Dedifferentiated amniotic fluid mesenchymal stem cell (primary cell): ENCODE measurements at regions not wholly inside any gene's neighbourhood (a gene's known extent, or its start where the extent isn't known, plus 50 kb on each side); places are given as distances from the start of the nearest gene placed in this dataset.
"Not testable (repeated sequence)": the region's sequence is repeated elsewhere in the genome, so short reads cannot be mapped to it uniquely, and the experiment has no call there.

ENCODE experiments used
- DNase-seq: peaks from one replicate; pipeline ENCODE4 v3.0.0-alpha.2; 2016; ENCODE audit errors: extremely low spot score

DNA sequence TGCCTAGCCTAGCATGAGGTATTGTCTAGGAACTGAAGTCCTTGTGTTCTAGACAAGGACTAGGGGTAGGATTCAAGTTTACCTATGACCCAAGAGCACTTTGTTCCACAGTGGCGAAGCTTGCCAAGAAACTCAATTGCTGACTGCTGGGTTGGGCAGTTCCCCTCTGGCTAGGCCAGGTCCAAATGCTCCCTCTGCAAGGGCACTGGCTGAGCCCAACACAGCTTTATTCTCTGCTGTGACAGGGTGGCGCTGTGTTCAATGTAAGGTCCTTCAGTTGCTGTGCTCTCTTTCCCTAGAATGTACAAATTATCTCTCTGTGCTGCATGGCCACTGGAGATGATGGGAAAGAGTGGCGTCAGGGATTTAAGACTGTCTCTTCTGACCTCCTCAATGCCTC is 950.8 kb downstream of the HACE1 start:
- DNase-seq = no peak

DNA sequence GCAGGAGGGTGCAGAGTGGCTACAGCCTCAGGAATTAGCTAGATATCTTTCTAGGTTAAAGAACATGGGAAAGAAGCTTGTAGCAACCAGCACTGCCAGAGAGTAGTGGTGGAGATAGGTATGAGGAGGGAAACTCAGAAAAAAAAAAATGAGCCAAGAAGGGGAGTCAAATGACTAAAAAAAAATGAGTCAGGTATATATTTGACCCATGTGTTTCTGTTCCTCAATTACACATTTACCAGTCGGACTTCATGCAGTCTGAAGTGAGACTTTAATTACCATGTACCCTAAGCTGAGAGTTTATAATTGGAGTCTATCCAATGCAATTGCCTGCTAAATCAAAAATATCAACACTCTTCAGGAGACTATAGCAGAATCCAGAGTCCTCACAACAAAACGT is 964.6 kb downstream of the HACE1 start:
- no peak for DNase-seq

DNA sequence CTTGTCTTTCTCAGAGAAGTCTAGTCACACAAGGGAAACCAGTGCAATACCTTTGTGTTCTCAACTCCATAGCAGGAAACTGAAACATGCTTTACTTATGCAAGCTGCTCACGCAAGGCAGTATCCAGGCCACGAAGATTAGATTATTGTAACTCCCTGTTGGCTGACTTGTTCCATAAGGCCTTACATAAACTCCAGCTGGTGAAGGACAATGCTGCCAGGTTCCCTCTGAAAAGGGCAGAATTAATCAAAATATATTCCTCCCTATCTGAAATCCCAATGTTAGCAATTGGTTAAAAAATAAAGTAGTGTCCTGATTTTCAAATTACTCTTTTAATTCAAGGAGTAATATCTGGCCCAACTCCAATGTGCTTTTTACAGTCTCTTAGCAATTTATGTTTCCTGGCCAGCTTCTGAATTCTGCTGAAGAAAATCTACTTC is 966.6 kb downstream of the HACE1 start:
- DNase-seq = no peak

DNA sequence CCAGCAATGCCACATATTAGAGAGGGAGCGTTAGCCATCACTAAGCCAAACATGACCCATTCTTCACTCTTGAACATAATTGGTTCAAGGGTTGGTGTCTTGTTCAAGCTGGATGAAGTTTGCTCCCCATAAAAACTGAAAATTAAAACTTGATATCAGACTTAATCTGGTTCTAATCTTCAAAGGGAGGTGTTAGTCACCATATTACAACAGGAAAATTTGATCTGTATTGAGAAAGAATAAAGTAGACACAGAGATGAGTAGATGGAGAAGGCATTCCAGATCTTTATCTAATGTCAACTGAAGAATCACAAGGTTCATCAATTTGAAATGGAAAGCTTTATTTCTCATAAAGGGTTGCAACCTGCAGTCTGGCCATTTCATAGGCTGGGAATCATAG is 972.8 kb downstream of the HACE1 start:
- DNase-seq = no peak

DNA sequence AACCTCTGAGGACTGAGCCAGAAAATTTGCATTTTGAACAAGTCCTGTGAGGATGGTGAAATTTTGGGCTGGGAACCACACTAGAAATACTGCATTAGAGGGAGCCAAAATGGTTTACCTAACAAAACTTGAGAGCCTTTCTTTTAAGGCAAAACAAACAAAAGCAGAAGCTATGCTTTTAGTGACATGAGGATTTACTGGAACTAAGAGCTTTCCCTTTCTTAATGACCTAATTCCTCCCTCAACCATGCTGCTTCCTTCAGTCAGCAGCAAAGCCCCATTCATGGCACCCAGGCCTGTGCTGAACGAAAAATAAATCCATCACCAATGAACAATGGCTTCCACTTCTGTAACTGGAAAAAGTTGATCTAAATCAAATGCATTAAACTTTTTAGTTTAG is 974.3 kb downstream of the HACE1 start:
- no peak for DNase-seq

DNA sequence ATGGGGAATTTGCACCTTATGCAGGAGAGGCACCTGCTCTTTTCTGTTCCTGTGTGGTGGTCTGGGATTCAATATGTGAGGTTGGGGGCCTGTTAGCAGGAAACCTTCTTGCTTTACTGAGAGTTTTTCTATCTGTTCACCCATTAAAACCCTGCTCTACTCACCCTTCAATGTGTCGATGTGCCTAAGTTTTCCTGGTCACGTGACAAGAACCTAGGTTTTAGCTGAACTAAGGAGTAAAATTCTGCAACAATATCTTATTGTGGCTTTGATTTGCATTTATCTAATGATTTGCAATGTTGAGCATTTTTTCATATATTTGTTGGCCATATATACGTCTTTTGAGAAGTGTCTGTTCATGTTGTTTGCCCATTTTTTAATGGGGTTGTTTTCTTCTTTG is 979.9 kb downstream of the HACE1 start:
- no peak for DNase-seq

DNA sequence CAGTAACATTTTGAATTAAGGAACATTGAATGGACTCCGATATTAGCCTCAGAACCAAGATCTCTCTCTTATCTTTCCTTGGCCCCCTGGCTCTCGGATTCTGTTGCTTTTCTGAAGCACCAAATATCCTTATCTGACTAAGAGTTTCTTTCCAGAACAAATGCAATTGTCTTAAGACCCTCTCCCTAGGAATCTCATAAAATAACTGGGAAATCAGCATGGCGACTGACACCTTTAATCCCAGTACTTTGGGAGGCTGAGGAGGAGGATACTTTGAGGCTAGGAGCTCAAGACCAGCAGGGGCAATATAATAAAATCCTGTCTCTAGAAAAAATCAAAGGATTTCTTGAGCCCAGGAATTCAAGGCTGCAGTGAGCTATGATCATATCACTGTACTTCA is 984.5 kb downstream of the HACE1 start:
- DNase-seq = no peak

DNA sequence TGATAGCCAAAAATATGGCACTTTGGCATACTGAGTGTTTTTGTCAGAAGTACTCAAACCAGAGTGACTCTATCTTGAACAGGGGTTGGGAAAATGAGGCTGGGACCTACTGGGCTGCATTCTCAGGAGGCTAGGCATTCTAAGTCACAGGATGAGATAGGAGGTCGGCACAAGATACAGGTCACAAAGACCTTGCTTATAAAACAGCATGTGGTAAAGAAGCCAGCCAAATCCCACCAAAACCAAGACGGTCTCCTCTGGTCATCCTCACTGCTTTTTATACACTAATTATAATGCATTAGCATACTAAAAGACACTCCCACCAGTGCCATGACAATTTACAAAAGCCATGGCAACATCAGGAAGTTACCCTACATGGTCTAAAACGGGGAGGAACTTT is 985.1 kb downstream of the HACE1 start:
- no peak for DNase-seq

DNA sequence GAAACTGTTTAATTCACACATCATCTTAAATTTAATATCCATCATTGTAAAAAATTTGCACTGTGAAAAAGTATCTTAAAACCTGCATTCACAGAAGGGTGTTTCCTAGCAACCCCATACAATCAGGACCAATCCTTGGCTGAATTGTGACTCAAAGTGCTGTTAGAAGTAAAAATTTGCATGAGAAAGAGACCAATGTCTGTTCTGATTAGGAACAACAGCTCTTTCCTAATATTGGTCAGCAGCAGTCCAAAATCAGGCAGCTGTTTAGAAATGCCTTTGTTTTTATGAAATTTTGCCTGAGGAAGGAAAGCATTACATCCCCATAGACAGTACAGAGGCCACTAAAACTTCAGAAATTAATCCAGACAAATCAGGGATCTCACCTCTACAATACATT is 987.0 kb downstream of the HACE1 start:
- no peak for DNase-seq

DNA sequence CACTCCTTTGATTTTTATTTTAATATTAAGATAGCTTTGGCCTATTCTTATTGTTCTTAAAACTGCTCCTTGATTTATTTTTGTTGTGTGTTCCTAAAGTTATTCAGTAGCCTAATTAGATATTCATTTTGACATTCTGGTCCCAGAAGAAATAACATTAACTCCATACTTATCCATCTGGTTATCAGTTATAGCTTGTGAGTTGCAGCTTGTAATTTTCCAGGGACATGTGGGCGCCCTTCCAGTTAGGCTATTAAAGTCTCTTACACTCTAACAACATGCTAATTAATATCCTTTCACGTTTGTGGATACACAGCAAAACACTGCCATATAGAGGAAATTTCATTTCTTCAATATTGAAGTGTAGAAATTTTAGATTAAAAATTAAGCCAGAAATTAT is 987.5 kb downstream of the HACE1 start:
- no peak for DNase-seq

DNA sequence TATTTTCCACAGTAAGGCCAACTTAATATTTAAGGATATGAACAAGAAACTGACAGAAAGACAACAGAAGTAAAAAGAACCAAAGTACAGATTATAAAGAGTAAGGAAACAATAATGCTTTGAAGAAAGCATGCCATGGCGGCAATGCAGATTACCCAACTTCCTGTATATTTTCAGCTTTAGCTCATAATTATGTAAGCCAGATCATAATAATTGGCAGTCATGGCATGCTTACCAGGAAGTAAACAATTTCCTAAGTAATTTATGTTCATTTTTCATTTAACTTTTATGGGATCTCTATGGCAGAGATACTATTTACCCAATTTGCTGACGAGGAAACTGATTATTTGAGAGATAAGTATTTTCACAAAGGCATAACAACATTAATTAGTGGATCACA is 988.7 kb downstream of the HACE1 start:
- no peak for DNase-seq

DNA sequence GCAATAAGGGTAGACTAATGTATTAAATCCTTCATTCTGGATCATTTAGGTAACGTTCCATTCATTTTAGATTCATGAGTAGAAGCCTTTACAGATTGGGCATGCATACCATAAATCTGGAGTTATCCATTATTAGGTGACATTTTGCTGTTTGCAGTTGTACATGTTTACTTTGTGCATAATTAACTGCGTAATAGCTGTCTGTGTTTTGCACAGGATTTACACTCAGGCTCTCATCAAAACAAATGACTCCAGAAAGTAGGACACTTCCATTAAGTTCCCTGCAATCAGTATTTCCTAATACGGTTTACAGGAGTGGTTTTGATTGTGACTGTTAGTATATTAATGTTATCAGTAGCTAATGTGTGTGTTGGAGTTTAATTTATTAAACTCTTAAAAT is 997.4 kb downstream of the HACE1 start:
- no peak for DNase-seq

DNA sequence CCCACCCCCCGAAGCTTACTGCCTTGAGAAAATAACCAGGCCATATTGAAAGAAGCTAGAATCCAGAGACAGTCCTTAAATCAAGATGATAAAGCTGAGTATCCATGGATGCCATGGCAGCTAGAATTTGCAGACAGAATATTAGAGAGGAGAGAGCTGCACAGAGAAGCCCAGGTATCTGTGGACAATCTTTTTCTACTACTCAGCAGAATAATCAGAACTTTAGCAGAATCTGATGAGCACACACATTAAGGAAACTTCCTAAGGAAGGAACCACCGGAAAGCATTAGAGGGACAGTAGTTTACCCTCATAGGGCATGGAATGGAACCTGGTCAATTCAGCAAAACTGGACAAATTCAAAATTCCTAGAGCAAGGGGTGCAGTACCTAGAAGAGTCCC is 1001.7 kb downstream of the HACE1 start:
- no peak for DNase-seq

DNA sequence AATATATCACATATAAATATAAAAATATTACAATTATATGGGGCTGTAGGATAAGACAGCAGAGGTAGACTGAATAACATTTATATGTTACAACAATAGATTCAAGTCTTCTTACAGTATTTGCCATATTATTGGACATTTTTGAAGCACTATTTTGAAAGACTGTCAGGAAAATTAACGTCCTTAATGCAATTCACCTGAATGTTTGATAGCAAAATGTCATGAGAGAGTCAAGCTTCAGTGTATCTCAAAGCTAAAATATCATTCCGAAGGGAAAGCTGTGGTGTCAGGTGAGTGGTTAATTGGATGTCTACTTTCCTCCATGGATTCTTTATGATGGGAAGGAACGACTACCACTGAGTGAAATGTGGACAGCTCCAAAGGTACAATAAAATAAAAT is 1004.0 kb downstream of the HACE1 start:
- DNase-seq = no peak

DNA sequence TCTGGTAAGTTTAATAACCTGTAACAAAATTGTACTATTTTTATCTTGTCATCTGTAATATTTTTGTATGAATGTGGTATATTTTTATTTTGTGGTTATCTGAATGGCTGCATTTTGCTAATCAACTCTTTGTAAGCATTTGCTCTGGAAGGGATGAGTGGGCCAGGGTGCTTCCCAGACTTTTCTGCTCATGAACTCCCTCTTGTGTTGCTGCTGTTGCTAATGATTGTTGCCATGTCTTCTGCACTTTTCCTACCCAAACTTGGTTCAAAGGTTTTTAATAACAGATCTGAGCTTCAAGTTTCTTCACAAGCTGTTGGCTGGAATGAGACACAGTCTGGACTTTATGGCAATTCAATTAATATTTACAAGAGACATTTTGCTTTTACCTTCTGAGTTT is 1005.7 kb downstream of the HACE1 start:
- DNase-seq = no peak

DNA sequence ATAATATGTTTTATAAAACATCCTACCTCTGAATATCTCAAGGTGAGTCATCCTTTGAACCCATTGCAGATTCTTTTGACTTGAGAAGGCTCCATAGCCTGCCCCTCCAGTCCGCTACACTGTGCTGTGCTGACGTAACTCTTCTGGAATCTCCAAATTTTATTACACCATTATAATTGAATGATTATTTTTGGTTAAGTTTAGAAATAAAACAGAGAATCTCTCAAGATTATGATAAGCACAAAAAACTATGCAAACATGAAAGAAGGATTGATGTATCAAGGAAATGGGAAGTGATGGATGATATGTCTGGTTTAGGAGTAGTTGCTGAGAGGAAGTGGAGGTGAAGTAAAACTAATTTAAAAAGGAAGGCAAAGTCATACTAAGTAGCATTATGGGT is 1021.3 kb downstream of the HACE1 start:
- DNase-seq = no peak

DNA sequence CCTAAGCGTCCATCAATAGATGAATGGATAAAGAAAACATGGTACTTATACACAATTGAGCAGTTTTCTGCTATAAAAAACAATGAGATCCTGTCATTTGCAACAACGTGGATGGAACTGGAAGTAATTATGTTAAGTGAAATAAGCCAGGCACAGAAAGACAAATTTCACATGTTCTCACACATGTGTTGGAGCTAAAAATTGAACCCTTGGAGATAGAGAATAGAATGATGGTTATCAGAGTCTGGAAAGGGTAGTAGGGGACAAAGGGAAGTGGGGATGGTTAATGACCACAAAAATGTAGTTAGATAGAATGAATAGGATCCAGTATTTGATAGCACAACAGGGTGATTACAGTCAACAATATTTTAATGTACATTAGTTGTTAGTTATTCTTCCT is 1033.5 kb downstream of the HACE1 start:
- no peak for DNase-seq

DNA sequence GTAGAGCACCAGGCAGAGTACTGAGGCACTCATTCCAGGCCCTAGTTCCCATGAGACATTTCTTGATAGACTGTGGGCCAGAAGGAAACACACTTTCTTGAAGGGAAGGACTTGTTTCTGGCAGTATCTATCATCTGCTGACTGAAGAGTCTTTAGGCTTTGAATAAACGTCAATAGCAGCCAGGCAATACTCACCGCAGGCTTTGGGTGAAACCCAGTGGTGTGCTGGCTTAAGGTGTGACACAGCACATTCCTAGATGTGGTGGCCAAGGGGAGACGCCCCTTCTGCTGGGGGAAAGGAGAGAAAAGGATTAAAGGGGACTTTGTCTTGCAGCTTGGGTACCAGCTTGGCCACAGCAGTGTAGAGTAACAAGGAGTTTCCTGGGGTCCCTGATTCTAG is 1039.6 kb downstream of the HACE1 start:
- DNase-seq = no peak

DNA sequence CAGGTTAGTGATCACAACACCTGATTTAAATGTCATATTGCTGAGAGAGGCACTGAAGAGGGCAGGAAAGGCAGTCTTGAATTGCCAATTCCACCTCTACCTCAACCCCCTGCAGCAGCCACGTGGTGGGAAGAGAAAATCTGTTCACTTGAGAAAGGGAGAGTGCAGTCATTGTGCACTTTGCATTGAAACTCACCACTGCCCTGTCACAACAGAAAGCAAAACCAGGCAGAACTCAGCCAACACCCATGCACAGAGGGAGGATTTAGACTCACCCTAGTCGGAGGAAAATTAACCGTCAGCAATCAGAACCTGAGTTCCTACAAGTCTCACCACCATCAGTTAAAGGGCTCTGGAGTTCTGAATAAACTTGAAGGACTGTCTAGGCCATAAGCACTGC is 1040.2 kb downstream of the HACE1 start:
- DNase-seq = no peak

DNA sequence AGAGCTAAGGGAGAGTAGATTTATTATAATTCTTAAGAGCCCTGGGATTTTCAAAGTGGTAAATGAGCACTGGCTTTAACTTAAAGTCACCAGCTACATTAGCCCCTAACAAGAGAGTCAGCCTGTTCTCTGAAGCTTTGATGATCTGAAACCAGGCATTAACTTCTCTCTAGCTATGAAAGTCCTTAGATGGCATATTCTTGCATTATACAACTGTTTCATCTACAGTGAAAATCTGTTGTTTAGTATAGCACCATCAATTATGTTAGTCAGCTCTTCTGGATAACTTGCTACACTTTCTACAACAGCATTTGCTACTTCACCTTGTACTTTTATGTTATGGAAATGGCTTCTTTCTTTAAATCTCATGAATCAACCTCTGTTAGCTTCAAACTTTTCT is 1046.7 kb downstream of the HACE1 start:
- DNase-seq = no peak

DNA sequence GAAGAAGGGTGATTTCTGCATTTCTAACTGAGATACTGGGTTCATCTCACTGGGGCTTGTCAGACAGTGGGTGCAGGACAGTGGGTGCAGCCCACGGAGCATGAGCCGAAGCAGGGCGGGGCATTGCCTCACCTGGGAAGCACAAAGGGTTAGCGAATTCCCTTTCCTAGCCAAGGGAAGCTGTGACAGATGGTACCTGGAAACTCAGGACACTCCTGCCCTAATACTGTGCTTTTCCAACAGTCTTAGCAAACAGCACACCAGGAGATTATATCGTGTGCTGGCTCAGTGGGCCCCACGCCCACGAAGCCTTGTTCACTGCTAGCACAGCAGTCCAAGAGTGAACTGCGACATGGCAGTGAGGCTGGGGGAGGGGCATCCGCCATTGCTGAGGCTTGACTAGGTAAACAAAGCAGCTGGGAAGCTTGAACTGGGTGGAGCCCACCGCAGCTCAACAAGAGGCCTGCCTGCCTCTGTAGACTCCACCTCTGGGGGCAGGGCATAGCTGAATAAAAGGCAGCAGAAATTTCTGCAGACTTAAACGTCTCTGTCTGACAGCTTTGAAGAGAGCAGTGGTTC is 1057.7 kb downstream of the HACE1 start:
- not testable (repeated sequence) for DNase-seq

DNA sequence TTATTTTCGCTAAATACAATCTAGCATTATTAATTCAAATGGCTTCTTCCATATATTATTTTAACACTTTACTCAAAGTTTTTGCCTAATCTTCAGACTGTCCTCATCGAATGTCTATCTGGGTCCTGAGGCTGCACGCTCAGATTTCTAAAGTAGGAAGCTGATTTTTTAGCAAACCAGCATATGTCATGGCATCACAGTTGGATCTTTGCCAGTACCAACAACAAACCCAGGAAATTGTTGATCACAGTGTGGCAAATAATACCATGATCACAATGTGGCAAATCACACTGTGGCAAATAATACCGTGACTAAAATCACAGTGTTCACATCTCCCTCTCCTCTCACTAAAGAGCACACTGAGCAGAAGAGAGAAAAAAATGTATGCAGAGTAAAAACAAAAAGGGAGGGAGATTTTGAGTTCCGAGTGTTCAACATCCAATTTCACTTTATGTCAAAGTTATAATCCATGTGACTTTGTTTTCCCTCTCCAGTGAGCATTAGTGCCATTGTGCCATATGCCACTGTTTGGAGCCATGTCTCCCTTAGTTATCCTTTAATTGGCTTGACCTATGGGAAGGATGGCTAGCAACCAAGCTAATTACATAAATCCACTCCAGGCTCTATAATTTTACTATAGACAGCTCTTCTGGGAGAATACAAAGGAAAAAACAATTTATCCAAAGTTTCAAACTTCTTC is 1059.6 kb downstream of the HACE1 start:
- no peak for DNase-seq

DNA sequence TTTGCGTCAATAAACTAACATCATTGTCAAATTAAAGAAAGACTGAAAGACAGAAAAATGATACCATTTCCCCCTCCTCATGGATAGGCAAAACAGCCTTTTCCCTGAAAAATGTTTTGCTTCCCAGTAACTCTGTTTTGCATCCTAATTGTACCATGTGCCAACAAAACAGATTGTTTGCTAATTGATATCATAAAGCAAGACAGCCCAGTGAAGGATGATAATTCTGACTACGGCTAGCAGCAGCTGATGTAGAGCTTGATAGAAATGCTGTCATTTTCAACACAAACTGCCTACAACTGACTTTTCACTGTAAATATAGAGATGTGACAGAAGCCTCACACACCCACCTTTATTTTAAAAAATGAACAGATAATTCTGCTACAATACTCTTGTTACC is 1061.6 kb downstream of the HACE1 start:
- DNase-seq = no peak

DNA sequence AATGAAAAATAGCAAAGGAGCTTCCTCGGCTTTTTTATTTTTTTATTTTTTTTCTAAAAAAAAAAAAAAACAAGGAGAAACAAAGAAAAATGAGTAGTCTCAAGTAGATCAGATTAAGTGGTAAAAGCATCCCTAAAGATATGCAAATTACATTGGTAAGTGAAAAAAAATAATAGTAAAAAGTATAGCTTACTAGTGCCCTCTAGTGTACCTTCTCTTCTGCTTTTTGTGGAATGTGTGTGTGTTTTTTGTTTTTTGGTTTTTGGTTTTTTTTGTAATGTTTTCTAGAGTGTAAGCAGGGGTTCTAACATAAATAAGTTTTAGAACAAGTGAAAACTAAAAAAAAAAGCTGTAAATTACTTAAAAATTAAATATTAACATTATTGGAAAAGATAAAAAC is 1062.0 kb downstream of the HACE1 start:
- DNase-seq = no peak
